Retinal pigment epithelial cell (primary cell): ENCODE measurements at regions not wholly inside any gene's neighbourhood (a gene's known extent, or its start where the extent isn't known, plus 50 kb on each side); places are given as distances from the start of the nearest gene placed in this dataset.

Experiments
- DNase-seq: peaks from one replicate; pipeline ENCODE4 v3.0.0-alpha.2; 2010; ENCODE audit warnings: low read depth
- H3K4me3 ChIP-seq: 2 replicates; pipeline ENCODE4 v1.5.1; 2011; ENCODE audit warnings: mild to moderate bottlenecking, low read length, control low read depth, moderate library complexity
- CTCF ChIP-seq: conservative IDR thresholded peaks from 2 replicates; pipeline ENCODE4 v1.5.1; 2011; ENCODE audit warnings: low read depth, low read length, control low read depth, inconsistent platforms

- TF ChIP-seq CTCF = no peak
- no peak for DNase-seq
- no peak overlapping the region for H3K4me3 ChIP-seq
Observed at GRCh38 chr21:21632926-21633325, 634.7 kb downstream of the NCAM2 start.

GRCh38 chr21:21661741-21662140, 663.5 kb downstream of the NCAM2 start:
- no peak for TF ChIP-seq CTCF
- H3K4me3 ChIP-seq = no peak overlapping the region
- DNase-seq = no peak

GRCh38 chr21:21662776-21663175, 664.6 kb downstream of the NCAM2 start:
- no peak for TF ChIP-seq CTCF
- no peak for DNase-seq
- H3K4me3 ChIP-seq = no peak overlapping the region

- no peak for TF ChIP-seq CTCF
- no peak for DNase-seq
- no peak overlapping the region for H3K4me3 ChIP-seq
Observed at GRCh38 chr21:21664871-21665270, 666.7 kb downstream of the NCAM2 start.

- no peak overlapping the region for H3K4me3 ChIP-seq
- TF ChIP-seq CTCF = no peak
- no peak for DNase-seq
Observed at GRCh38 chr21:21666689-21667088, 668.5 kb downstream of the NCAM2 start.

- H3K4me3 ChIP-seq = no peak overlapping the region
- no peak for DNase-seq
- no peak for TF ChIP-seq CTCF
Observed at GRCh38 chr21:21668198-21668597, 670.0 kb downstream of the NCAM2 start.

- DNase-seq = no peak
- H3K4me3 ChIP-seq = no peak overlapping the region
- TF ChIP-seq CTCF = no peak
Observed at GRCh38 chr21:21673959-21674358, 675.8 kb downstream of the NCAM2 start.
